Astrocyte (in vitro differentiated cells and primary cell): ENCODE measurements at regions not wholly inside any gene's neighbourhood (a gene's known extent, or its start where the extent isn't known, plus 50 kb on each side); places are given as distances from the start of the nearest gene placed in this dataset.
"Not testable (repeated sequence)": the region's sequence is repeated elsewhere in the genome, so short reads cannot be mapped to it uniquely, and the experiment has no call there.

Source experiments
- DNase-seq: peaks from one replicate; pipeline ENCODE4 v3.0.0-alpha.2; 2010; ENCODE audit warnings: low read depth
- FAIRE-seq: peaks from 2 replicates; lab custom pipeline; 2011; peaks lifted over from hg19 to GRCh38; lab: Jason Lieb, UNC
- H2AFZ ChIP-seq: 2 replicates; pipeline ENCODE4 v1.6.0; 2012; ENCODE audit warnings: low read depth, low read length, inconsistent platforms
- H3K27ac ChIP-seq: 2 replicates; pipeline ENCODE4 v1.5.1; 2011; ENCODE audit warnings: low read depth, low read length, inconsistent platforms
- H3K27me3 ChIP-seq: 2 replicates; pipeline ENCODE4 v1.6.0; 2011; ENCODE audit warnings: low read length, inconsistent platforms; ENCODE audit not compliant: insufficient read depth
- H3K36me3 ChIP-seq: 2 replicates; pipeline ENCODE4 v1.5.1; 2011; ENCODE audit warnings: low read length, inconsistent platforms; ENCODE audit not compliant: insufficient read depth
- H3K4me1 ChIP-seq: 2 replicates; pipeline ENCODE4 v1.5.1; 2011; ENCODE audit warnings: low read length, inconsistent platforms; ENCODE audit not compliant: insufficient read depth
- H3K4me2 ChIP-seq: 2 replicates; pipeline ENCODE4 v1.6.0; 2012; ENCODE audit warnings: low read length, inconsistent platforms
- H3K4me3 ChIP-seq: 2 replicates; pipeline ENCODE4 v1.5.1; 2011; ENCODE audit warnings: low read depth, mild to moderate bottlenecking, low read length, inconsistent platforms; ENCODE audit not compliant: insufficient read depth
- H3K79me2 ChIP-seq: 2 replicates; pipeline ENCODE4 v1.6.0; 2012; ENCODE audit warnings: mild to moderate bottlenecking, low read length, inconsistent platforms; ENCODE audit not compliant: insufficient read depth
- H3K9ac ChIP-seq: 2 replicates; pipeline ENCODE4 v1.6.0; 2012; ENCODE audit warnings: mild to moderate bottlenecking, low read length, inconsistent platforms
- H3K9me3 ChIP-seq: 2 replicates; pipeline ENCODE4 v1.5.1; 2012; ENCODE audit warnings: low read depth, mild to moderate bottlenecking, low read length, inconsistent platforms; ENCODE audit not compliant: insufficient read depth
- H4K20me1 ChIP-seq: 2 replicates; pipeline ENCODE4 v1.6.0; 2012; ENCODE audit warnings: low read length, inconsistent platforms; ENCODE audit not compliant: insufficient read depth
- H3K27ac Mint-ChIP-seq: one replicate; pipeline ENCODE4 v1.8.0; 2021; ENCODE audit warnings: mild to moderate bottlenecking, mixed read lengths; ENCODE audit not compliant: unreplicated experiment
- H3K27me3 Mint-ChIP-seq: one replicate; pipeline ENCODE4 v1.8.0; 2021; ENCODE audit warnings: low read depth, mixed read lengths; ENCODE audit not compliant: unreplicated experiment
- H3K36me3 Mint-ChIP-seq: one replicate; pipeline ENCODE4 v1.8.0; 2021; ENCODE audit warnings: low read depth, mixed read lengths; ENCODE audit not compliant: unreplicated experiment
- H3K4me1 Mint-ChIP-seq: one replicate; pipeline ENCODE4 v1.8.0; 2021; ENCODE audit warnings: low read depth, mixed read lengths; ENCODE audit not compliant: unreplicated experiment
- H3K4me3 Mint-ChIP-seq: one replicate; pipeline ENCODE4 v1.8.0; 2021; ENCODE audit warnings: mild to moderate bottlenecking, moderate library complexity, mixed read lengths; ENCODE audit not compliant: unreplicated experiment
- H3K9me3 Mint-ChIP-seq: one replicate; pipeline ENCODE4 v1.8.0; 2021; ENCODE audit warnings: mild to moderate bottlenecking, mixed read lengths; ENCODE audit not compliant: unreplicated experiment
- EZH2 ChIP-seq: IDR thresholded peaks from 2 replicates; pipeline ENCODE4 v1.6.1; 2012; ENCODE audit warnings: mild to moderate bottlenecking, low read length, inconsistent platforms; ENCODE audit not compliant: insufficient read depth
- TF ChIP-seq, protein P1 (sequence below): IDR thresholded peaks from 2 replicates; pipeline ENCODE4 v1.5.1; 2011; ENCODE audit warnings: low read depth, mild to moderate bottlenecking, inconsistent platforms, low read length, moderate library complexity; ENCODE audit not compliant: insufficient read depth

DNA sequence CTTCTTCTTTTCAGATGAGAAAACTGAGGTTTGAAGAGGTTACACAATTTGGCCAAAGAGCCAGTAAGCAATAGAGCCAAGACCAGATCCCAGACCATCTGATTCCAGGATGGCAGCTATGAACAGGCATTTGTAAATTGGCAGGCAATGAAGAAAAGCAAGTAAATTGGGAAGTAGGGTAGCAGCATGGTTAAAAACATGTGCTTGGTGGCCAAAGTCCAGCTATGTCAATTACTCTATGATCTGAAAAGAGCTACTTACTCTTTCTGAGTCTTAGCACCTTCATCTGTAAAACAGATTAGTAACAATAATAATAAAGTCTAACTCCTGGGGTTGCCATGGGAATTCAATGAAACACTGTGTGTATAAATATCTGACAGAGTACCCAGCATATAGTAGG, 60.2 kb upstream of the MDM1 start:
- H2AFZ ChIP-seq = no peak overlapping the region
- H4K20me1 ChIP-seq = no peaks in the 10 kb centered on the region
- Mint-ChIP-seq H3K9me3 (peaks cover 7% of the 10 kb centered on the region), H3K4me1 (no peaks in the 10 kb centered on the region), H3K27me3 (no peaks in the 10 kb centered on the region), H3K27ac (no peak overlapping the region), H3K4me3 (no peak overlapping the region), H3K36me3 (no peaks in the 10 kb centered on the region)
- no peak overlapping the region for H3K27ac ChIP-seq
- H3K4me1 ChIP-seq = no peaks in the 10 kb centered on the region
- H3K79me2 ChIP-seq = no peaks in the 10 kb centered on the region
- H3K9me3 ChIP-seq = peaks cover 5% of the 10 kb centered on the region
- DNase-seq (no peak), FAIRE-seq (no peak)
- no peak overlapping the region for H3K4me3 ChIP-seq
- H3K36me3 ChIP-seq = no peaks in the 10 kb centered on the region
- no peak overlapping the region for H3K4me2 ChIP-seq
- H3K27me3 ChIP-seq = no peaks in the 10 kb centered on the region
- no peak for TF ChIP-seq EZH2
- TF ChIP-seq, protein P1, sequence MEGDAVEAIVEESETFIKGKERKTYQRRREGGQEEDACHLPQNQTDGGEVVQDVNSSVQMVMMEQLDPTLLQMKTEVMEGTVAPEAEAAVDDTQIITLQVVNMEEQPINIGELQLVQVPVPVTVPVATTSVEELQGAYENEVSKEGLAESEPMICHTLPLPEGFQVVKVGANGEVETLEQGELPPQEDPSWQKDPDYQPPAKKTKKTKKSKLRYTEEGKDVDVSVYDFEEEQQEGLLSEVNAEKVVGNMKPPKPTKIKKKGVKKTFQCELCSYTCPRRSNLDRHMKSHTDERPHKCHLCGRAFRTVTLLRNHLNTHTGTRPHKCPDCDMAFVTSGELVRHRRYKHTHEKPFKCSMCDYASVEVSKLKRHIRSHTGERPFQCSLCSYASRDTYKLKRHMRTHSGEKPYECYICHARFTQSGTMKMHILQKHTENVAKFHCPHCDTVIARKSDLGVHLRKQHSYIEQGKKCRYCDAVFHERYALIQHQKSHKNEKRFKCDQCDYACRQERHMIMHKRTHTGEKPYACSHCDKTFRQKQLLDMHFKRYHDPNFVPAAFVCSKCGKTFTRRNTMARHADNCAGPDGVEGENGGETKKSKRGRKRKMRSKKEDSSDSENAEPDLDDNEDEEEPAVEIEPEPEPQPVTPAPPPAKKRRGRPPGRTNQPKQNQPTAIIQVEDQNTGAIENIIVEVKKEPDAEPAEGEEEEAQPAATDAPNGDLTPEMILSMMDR = no peak
- no peak overlapping the region for H3K9ac ChIP-seq

- H3K27ac ChIP-seq = no peak overlapping the region
- TF ChIP-seq, protein P1 = no peak
- TF ChIP-seq EZH2 = no peak
- DNase-seq (no peak), FAIRE-seq (no peak)
- no peaks in the 10 kb centered on the region for H3K27me3 Mint-ChIP-seq
- no peak overlapping the region for H3K9ac ChIP-seq
- no peaks in the 10 kb centered on the region for H3K36me3 ChIP-seq
- no peaks in the 10 kb centered on the region for H3K36me3 Mint-ChIP-seq
- no peak overlapping the region for H3K4me3 Mint-ChIP-seq
- no peaks in the 10 kb centered on the region for H3K27me3 ChIP-seq
- H2AFZ ChIP-seq = no peak overlapping the region
- no peaks in the 10 kb centered on the region for H3K4me1 Mint-ChIP-seq
- no peak overlapping the region for H3K4me3 ChIP-seq
- peaks cover 5% of the 10 kb centered on the region for H3K9me3 ChIP-seq
- H3K4me2 ChIP-seq = no peak overlapping the region
- H4K20me1 ChIP-seq = no peaks in the 10 kb centered on the region
- no peak overlapping the region for H3K27ac Mint-ChIP-seq
- H3K79me2 ChIP-seq = no peaks in the 10 kb centered on the region
- H3K9me3 Mint-ChIP-seq = peaks cover 7% of the 10 kb centered on the region
- H3K4me1 ChIP-seq = no peaks in the 10 kb centered on the region
Measured at GRCh38 chr12:68393417-68393816, 61.3 kb upstream of the MDM1 start.

DNA sequence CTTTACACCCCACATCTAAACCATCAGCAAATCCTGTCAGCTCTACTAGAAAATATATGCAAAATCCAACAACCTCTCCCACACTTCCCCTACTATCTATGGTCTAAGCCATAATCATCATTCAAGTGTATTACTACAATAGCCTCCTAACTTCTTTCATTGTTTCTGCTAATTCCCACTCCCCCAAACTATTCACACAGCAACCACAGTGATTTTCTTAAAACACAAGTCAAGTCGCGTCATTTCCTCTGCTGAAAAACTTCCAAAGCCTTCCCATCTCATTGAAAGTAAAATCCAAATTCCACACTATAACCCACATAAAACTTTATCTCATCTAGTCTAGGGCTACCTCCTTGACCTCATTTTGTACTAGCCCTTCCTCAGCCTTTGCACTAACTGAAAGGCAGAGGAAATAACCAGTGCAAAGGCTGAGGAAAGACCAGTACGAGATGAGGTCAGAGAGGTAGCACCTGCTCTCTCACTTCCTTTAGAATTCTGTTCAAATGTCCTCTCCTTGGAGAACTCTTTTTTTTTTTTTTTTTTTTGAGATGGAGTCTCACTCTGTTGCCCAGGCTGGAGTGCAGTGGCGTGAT, 65.5 kb upstream of the MDM1 start:
- no peak overlapping the region for H3K27ac Mint-ChIP-seq
- DNase-seq (peak; percentile 48), FAIRE-seq (no peak)
- no peak overlapping the region for H3K9ac ChIP-seq
- H3K9me3 ChIP-seq = no peaks in the 10 kb centered on the region
- no peak overlapping the region for H2AFZ ChIP-seq
- H3K36me3 ChIP-seq = no peaks in the 10 kb centered on the region
- H3K9me3 Mint-ChIP-seq = peaks cover 2% of the 10 kb centered on the region
- no peaks in the 10 kb centered on the region for H3K36me3 Mint-ChIP-seq
- H3K4me3 Mint-ChIP-seq = no peak overlapping the region
- H3K4me1 ChIP-seq = no peaks in the 10 kb centered on the region
- H3K4me1 Mint-ChIP-seq = no peaks in the 10 kb centered on the region
- H3K27ac ChIP-seq = no peak overlapping the region
- no peaks in the 10 kb centered on the region for H3K79me2 ChIP-seq
- H3K27me3 Mint-ChIP-seq = no peaks in the 10 kb centered on the region
- no peaks in the 10 kb centered on the region for H3K27me3 ChIP-seq
- no peak overlapping the region for H3K4me2 ChIP-seq
- TF ChIP-seq, protein P1 = no peak
- no peak for TF ChIP-seq EZH2
- no peak overlapping the region for H3K4me3 ChIP-seq
- no peaks in the 10 kb centered on the region for H4K20me1 ChIP-seq

GRCh38 chr12:68398689-68399088, 66.5 kb upstream of the MDM1 start:
- not testable (repeated sequence) for H3K36me3 ChIP-seq, H4K20me1 ChIP-seq, H3K4me1 ChIP-seq, H3K27ac ChIP-seq, H3K9me3 ChIP-seq, H3K4me1 Mint-ChIP-seq, H3K4me3 Mint-ChIP-seq, H2AFZ ChIP-seq, H3K9me3 Mint-ChIP-seq, H3K4me3 ChIP-seq, H3K4me2 ChIP-seq, H3K27me3 Mint-ChIP-seq, H3K36me3 Mint-ChIP-seq, H3K27ac Mint-ChIP-seq, FAIRE-seq, H3K9ac ChIP-seq, DNase-seq, H3K27me3 ChIP-seq, H3K79me2 ChIP-seq
